Transverse colon (tissue), 4 donors: ENCODE measurements at regions not wholly inside any gene's neighbourhood (a gene's known extent, or its start where the extent isn't known, plus 50 kb on each side); places are given as distances from the start of the nearest gene placed in this dataset.

Experiments
- DNase-seq: peaks from one replicate; pipeline ENCODE4 v3.0.0-alpha.2; 2019
- H3K27ac ChIP-seq, 4 donors: fragments of 200-600 bp; sonication (generic); 2 replicates each; pipeline ENCODE4 v1.5.1; 2016 to 2018; ENCODE audit warnings: inconsistent platforms in 4 of 4
- H3K27me3 ChIP-seq: fragments of 200-600 bp; sonication (generic); 2 replicates; pipeline ENCODE4 v1.5.1; 2017; ENCODE audit warnings: inconsistent platforms
- H3K36me3 ChIP-seq, 4 donors: fragments of 200-600 bp; sonication (generic); 2 replicates each; pipeline ENCODE4 v1.5.1; 2017 to 2019; ENCODE audit warnings: inconsistent platforms in 4 of 4
- H3K4me1 ChIP-seq, 4 donors: fragments of 200-600 bp; sonication (generic); 2 replicates each; pipeline ENCODE4 v1.5.1; 2017 to 2020; ENCODE audit warnings: inconsistent platforms in 4 of 4
- H3K4me3 ChIP-seq, 4 donors: fragments of 200-600 bp; sonication (generic); 1 replicate in 1 of 4; 2 replicates in 3 of 4; pipeline versions ENCODE4 v1.5.1 to v1.6.1; 2017 to 2019; ENCODE audit warnings: inconsistent platforms in 4 of 4
- H3K9me3 ChIP-seq, 2 donors: fragments of 200-600 bp; sonication (generic); 2 replicates each; pipeline ENCODE4 v1.5.1; 2017 to 2019; ENCODE audit warnings: inconsistent platforms in 2 of 2
- CTCF ChIP-seq, 5 experiments: fragments of 200-600 bp in 3 of 5; fragments of 450-650 bp in 2 of 5; sonication (generic) in 3 of 5; IDR thresholded peaks; 1 replicate in 2 of 5; 2 replicates in 3 of 5; pipeline ENCODE4 v1.5.1; 2016 to 2017; ENCODE audit warnings: antibody characterized with exemption in 5 of 5, inconsistent platforms in 3 of 5, mild to moderate bottlenecking in 2 of 5, moderate library complexity in 1 of 5
- EP300 ChIP-seq: sonication (generic); formaldehyde crosslinking; IDR thresholded peaks from one replicate; pipeline ENCODE4 v1.6.1; 2017; ENCODE audit warnings: antibody characterized with exemption, low read depth
- POLR2A ChIP-seq: fragments of 450-650 bp; IDR thresholded peaks from one replicate; pipeline ENCODE4 v1.6.1; 2016; ENCODE audit warnings: antibody characterized with exemption, mild to moderate bottlenecking, moderate library complexity
- POLR2AphosphoS5 ChIP-seq, 3 donors: sonication (generic); formaldehyde crosslinking; IDR thresholded peaks; one replicate each; pipeline ENCODE4 v1.6.1; 2016; ENCODE audit warnings: antibody characterized with exemption in 3 of 3
- WGBS, 2 donors: methylation state at CpG; one replicate each; pipeline ENCODE4 v1.1.5; 2018; ENCODE audit warnings: low coverage in 1 of 2; 5-methylcytosine and 5-hydroxymethylcytosine counted together
- in situ Hi-C, 4 donors: fragments of 200-750 bp; cut with MboI; loops; one replicate each; pipeline versions ENCODE4 v1.15.0 to v1.15.1; 2017; ENCODE audit warnings: low sequenced_read_pairs in 3 of 4, low pct_ligation_motif_present in 1 of 4, low pct_unique_long_range_greater_than_20kb in 1 of 4
- intact Hi-C: fragments of 100-400 bp; cut with DNase I; formaldehyde crosslinking; loops from one replicate; pipeline ENCODE4 v1.15.1; 2023; ENCODE audit warnings: low total_unique reads

- intact Hi-C loops (no loop called here), in situ Hi-C loops (no loop called here)
- 34 to 70% methylated on average over 3 to 8 of the region's 8 CpGs for WGBS, 2 donors
Measured at GRCh38 chr20:40393197-40394079, 295.6 kb downstream of the MAFB start.

GRCh38 chr20:40390654-40391053 lies 298.4 kb downstream of the MAFB start:
- WGBS, 2 donors = 73 to 76% methylated on average over 2 of the region's 2 CpGs
- no peak for TF ChIP-seq CTCF (IDR thresholded peaks at IDR 0.05)
- TF ChIP-seq POLR2A = no peak
- TF ChIP-seq POLR2AphosphoS5 (IDR thresholded peaks at IDR 0.05) = no peak
- no peak for TF ChIP-seq EP300
- Histone ChIP-seq H3K4me3 (no peak overlapping the region), H3K27me3 (no peaks in the 10 kb centered on the region), H3K9me3 (no peaks in the 10 kb centered on the region), H3K36me3 (no peaks in the 10 kb centered on the region), H3K4me1 (peaks cover 0 to 12% (median 0%) of the 10 kb centered on the region in 4 donors), H3K27ac (no peak overlapping the region)
- intact Hi-C loops = no loop called here
- in situ Hi-C loops = no loop called here
- DNase-seq = no peak

More at GRCh38 chr20:40393197-40394079, 295.6 kb downstream of the MAFB start:
- Histone ChIP-seq H3K9me3 (no peaks in the 10 kb centered on the region), H3K27ac (no peak overlapping the region), H3K4me3 (no peak overlapping the region), H3K36me3 (no peaks in the 10 kb centered on the region), H3K4me1 (peaks cover 0 to 22% (median 2%) of the 10 kb centered on the region in 4 donors), H3K27me3 (no peaks in the 10 kb centered on the region)
- TF ChIP-seq POLR2AphosphoS5 (IDR thresholded peaks at IDR 0.05) (no peak), EP300 (no peak), CTCF (IDR thresholded peaks at IDR 0.05) (no peak), POLR2A (no peak)
- no peak for DNase-seq

DNA sequence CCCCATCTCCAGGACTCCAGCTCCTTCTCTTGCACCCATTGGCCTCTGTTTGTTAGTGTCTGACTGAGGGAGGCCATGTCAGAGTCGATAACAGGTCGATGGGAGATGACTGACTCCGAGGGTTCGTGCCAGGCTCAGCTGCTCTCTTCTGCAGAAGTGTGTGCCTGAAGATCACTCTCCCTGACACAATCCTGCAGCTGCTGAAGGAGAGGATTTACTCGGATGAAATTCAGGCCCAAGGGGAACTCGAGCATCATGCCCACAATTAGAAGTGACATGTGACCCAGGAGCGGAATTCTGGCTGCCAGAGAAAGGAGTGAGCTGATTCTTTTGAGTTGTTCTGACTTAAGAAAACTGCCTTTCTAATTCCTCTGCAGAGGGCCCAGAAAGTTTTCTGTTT lies 318.2 kb downstream of the MAFB start:
- Histone ChIP-seq H3K36me3 (no peaks in the 10 kb centered on the region), H3K4me3 (no peak overlapping the region), H3K4me1 (no peaks in the 10 kb centered on the region), H3K27me3 (no peaks in the 10 kb centered on the region), H3K27ac (no peak overlapping the region), H3K9me3 (no peaks in the 10 kb centered on the region)
- no peak for DNase-seq
- in situ Hi-C loops (no loop called here), intact Hi-C loops (no loop called here)
- TF ChIP-seq CTCF (IDR thresholded peaks at IDR 0.05) = no peak
- no peak for TF ChIP-seq EP300
- no peak for TF ChIP-seq POLR2AphosphoS5 (IDR thresholded peaks at IDR 0.05)
- 20 to 71% methylated on average over 1 to 7 of the region's 7 CpGs for WGBS, 2 donors

GRCh38 chr20:40368876-40369275 lies 320.2 kb downstream of the MAFB start:
- intact Hi-C loops (no loop called here), in situ Hi-C loops (no loop called here)
- H3K4me1 ChIP-seq = no peaks in the 10 kb centered on the region
- TF ChIP-seq POLR2AphosphoS5 (IDR thresholded peaks at IDR 0.05) (no peak), POLR2A (no peak), EP300 (no peak), CTCF (IDR thresholded peaks at IDR 0.05) (no peak)
- no peaks in the 10 kb centered on the region for H3K36me3 ChIP-seq
- no peak for DNase-seq
- H3K4me3 ChIP-seq = no peak overlapping the region
- H3K27me3 ChIP-seq = no peaks in the 10 kb centered on the region
- H3K9me3 ChIP-seq = no peaks in the 10 kb centered on the region
- no peak overlapping the region for H3K27ac ChIP-seq
